ENCODE measurements at regions not wholly inside any gene's neighbourhood (a gene's known extent, or its start where the extent isn't known, plus 50 kb on each side); places are given as distances from the start of the nearest gene placed in this dataset.

- TF ChIP-seq EZH2phosphoT487 (IDR thresholded peaks at IDR 0.05; ENCODE audit: low read length): no peak
- no peak for TF ChIP-seq CTCF (IDR thresholded peaks at IDR 0.05; ENCODE audit: low read length)
- no peak for TF ChIP-seq EZH2 (optimal IDR thresholded peaks at IDR 0.05; ENCODE audit: low read depth, low read length)
Measured at GRCh38 chr5:117393125-117393524, 818.5 kb upstream of the SEMA6A start.
